ENCODE measurements at regions not wholly inside any gene's neighbourhood (a gene's known extent, or its start where the extent isn't known, plus 50 kb on each side); places are given as distances from the start of the nearest gene placed in this dataset.

GRCh38 chr10:78280604-78281003 is 246.9 kb downstream of the RPS24 start:
- H3K4me3 ChIP-seq (ENCODE audit: low read depth, low read length), result no peak overlapping the region
- no peak for TF ChIP-seq CTCF (conservative IDR thresholded peaks at IDR 0.05; ENCODE audit: low read depth, low read length)
- no peak for DNase-seq (ENCODE audit: low read depth)

DNA sequence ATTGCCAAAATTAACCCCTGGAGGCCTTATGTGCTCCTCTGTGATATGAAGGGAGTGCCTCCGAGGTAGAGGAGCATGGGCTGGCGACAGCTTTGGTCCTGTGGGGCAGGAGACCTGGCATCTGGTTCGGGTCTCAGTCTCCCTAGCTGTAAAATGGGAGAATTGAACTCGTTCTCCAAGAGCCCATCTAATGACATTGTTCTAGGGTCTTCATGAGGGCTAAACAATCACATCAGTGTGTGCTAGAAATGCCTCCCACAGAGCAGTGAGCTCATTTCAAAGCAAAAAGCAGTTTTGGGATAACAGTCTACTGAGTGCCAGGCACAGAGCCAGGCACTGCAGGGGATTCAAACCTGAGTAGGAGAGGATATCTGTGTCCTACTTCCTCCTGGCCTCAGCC is 248.0 kb downstream of the RPS24 start:
- H3K4me3 ChIP-seq (ENCODE audit: low read depth, low read length), result no peak overlapping the region
- no peak for TF ChIP-seq CTCF (conservative IDR thresholded peaks at IDR 0.05; ENCODE audit: low read depth, low read length)
- no peak for DNase-seq (ENCODE audit: low read depth)

DNA sequence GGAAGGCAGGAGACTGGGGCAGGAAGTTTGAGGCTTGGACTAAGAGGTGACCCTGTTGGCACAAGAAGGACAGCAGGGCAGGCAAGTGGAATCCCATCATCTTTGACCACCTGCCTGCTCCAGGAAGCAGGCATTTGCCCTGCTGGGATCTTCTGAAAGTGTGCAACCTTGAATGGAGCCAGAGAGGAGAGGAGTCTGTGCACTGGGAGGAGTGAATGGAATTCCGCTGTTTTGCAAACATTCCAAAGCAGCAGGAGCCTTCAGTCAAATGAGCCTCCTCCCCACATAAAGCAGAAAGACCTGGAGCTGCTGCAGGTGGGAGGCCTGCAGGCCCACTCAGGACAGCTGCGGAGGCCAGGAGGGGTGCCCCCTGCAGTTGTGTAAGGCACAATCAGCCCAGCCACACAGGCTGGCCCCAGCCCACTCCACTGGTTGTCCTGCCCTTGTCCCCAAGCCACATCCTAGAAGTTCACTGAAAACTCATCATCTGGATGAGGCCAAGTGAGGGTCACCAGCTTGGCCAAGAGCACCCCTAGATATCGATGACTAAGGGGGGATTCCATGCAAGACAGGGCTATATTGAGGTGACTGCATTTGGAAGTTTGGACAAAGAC is 249.5 kb downstream of the RPS24 start:
- no peak overlapping the region for H3K4me3 ChIP-seq (ENCODE audit: low read depth, low read length)
- DNase-seq (ENCODE audit: low read depth), result no peak
- no peak for TF ChIP-seq CTCF (conservative IDR thresholded peaks at IDR 0.05; ENCODE audit: low read depth, low read length)

GRCh38 chr10:78284381-78284780 is 250.7 kb downstream of the RPS24 start:
- DNase-seq (ENCODE audit: low read depth), result no peak
- no peak overlapping the region for H3K4me3 ChIP-seq (ENCODE audit: low read depth, low read length)
- no peak for TF ChIP-seq CTCF (conservative IDR thresholded peaks at IDR 0.05; ENCODE audit: low read depth, low read length)

- TF ChIP-seq CTCF (conservative IDR thresholded peaks at IDR 0.05; ENCODE audit: low read depth, low read length), result no peak
- no peak overlapping the region for H3K4me3 ChIP-seq (ENCODE audit: low read depth, low read length)
- DNase-seq (ENCODE audit: low read depth), result no peak
These were observed 251.6 kb downstream of the RPS24 start for GRCh38 chr10:78285226-78285625.

DNA sequence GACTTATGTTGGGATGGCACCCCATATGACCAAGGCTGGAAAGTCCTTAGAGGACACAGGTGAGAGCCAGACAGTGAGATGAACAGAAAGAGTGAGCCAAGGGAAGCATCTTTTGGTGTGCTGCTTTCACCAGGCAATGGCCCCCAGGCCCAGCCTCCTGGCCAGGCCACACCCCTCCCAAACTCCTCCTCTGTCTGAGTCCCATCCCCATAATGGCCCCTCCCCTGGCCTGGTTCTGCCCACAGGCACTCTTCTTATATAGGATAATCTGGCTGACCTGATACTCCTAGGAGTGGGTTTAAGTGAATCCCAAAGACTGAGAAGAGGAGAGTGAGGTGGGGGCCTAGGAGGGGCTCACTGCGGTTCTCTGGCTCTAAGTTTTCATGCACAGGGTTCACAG is 252.5 kb downstream of the RPS24 start:
- no peak for TF ChIP-seq CTCF (conservative IDR thresholded peaks at IDR 0.05; ENCODE audit: low read depth, low read length)
- no peak overlapping the region for H3K4me3 ChIP-seq (ENCODE audit: low read depth, low read length)
- no peak for DNase-seq (ENCODE audit: low read depth)

DNA sequence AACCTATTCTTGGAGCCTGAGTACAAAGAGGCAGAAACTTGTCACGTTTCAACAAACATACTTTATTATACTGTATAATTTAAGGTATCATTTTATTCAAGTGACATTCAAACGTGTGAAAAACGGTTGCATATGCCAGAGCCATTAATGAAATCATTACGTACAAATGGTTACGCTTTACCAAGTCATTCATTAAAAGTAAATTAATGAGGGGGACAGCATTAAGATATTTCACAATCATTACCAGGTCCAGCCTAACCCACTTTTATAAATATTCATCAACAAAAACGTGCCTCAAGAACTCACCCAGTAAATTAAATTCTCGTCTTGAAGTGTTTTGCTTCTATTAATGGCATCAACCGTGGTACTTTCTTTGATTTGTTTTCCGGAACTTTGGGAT is 253.0 kb downstream of the RPS24 start:
- no peak overlapping the region for H3K4me3 ChIP-seq (ENCODE audit: low read depth, low read length)
- no peak for TF ChIP-seq CTCF (conservative IDR thresholded peaks at IDR 0.05; ENCODE audit: low read depth, low read length)
- DNase-seq (ENCODE audit: low read depth), result no peak

Measured in epithelial cell of proximal tubule (primary cell).